Epithelial cell of esophagus (primary cell): ENCODE measurements at regions not wholly inside any gene's neighbourhood (a gene's known extent, or its start where the extent isn't known, plus 50 kb on each side); places are given as distances from the start of the nearest gene placed in this dataset.

ENCODE experiments used
- DNase-seq: peaks from one replicate; pipeline ENCODE4 v3.0.0; 2010; ENCODE audit warnings: low read depth
- H3K4me3 ChIP-seq: 2 replicates; pipeline ENCODE4 v1.5.1; 2011; ENCODE audit warnings: mild to moderate bottlenecking, low read length, control low read depth
- TF ChIP-seq, protein P1 (sequence below): IDR thresholded peaks from 2 replicates; pipeline ENCODE4 v1.5.1; 2011; ENCODE audit warnings: low read depth, mild to moderate bottlenecking, low read length, control low read depth, inconsistent platforms; ENCODE audit not compliant: insufficient read depth; ENCODE audit errors: missing control alignments

DNA sequence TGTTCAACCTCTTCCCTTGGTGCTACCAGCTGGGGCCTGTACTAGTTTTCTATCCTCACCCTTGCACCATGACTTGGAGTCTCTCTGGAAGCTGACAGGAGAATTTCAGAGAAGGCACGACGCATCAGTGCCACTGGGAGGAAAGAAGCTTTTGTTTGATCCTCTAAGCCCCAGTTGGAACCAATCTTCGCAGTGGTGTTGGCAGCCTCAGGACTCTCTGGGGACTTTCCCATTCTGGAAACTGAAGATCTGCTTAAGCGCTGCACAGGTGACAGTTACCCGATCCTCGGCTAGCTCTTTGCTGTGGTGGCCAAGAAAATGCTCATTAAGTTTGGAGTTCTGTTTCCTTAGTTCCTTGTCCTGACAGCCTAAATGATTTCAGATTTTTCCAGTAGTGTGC is 222.3 kb downstream of the RHOU start:
- H3K4me3 ChIP-seq, result no peak overlapping the region
- DNase-seq, result no peak
- TF ChIP-seq, protein P1, sequence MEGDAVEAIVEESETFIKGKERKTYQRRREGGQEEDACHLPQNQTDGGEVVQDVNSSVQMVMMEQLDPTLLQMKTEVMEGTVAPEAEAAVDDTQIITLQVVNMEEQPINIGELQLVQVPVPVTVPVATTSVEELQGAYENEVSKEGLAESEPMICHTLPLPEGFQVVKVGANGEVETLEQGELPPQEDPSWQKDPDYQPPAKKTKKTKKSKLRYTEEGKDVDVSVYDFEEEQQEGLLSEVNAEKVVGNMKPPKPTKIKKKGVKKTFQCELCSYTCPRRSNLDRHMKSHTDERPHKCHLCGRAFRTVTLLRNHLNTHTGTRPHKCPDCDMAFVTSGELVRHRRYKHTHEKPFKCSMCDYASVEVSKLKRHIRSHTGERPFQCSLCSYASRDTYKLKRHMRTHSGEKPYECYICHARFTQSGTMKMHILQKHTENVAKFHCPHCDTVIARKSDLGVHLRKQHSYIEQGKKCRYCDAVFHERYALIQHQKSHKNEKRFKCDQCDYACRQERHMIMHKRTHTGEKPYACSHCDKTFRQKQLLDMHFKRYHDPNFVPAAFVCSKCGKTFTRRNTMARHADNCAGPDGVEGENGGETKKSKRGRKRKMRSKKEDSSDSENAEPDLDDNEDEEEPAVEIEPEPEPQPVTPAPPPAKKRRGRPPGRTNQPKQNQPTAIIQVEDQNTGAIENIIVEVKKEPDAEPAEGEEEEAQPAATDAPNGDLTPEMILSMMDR, result no peak

DNA sequence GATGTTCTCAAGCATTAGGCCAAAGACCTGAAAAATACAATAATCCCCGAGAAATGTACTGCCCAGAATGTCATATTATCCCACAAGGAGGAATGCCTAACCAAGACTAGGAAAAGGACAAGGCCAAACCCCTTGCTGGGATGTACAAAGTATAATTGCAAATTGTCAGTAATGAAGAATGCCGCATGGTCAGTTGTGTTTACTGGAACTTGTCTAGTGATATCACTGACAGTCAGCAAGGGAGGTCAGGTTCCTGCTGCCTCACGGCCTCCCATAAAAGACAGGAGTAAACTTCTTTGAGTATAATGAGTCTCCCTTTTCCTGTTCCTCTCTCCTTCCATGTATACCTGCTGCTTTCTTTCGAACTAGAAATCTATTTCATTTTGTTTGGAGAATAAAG is 222.8 kb downstream of the RHOU start:
- no peak overlapping the region for H3K4me3 ChIP-seq
- DNase-seq, result no peak
- TF ChIP-seq, protein P1, result no peak

DNA sequence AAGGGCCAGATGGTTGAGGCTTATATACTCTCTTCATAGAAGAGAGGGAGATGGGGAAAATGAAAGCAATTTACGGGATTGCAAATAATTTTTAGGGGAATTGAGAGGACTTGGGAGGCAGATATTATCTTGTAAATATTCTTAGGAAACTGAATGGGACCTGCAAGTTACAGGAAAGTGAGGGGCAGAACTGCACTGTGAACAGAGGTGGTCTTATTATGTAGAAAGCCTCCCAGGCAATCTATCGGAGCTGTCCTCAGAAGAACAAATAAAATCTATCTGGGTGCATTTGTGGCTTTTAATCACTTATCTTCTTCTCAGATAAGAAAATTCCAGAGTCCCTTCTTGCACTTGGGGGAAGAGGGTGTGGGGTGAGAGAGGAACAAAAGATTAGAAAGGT is 223.5 kb downstream of the RHOU start:
- no peak overlapping the region for H3K4me3 ChIP-seq
- no peak for DNase-seq
- TF ChIP-seq, protein P1, result no peak

DNA sequence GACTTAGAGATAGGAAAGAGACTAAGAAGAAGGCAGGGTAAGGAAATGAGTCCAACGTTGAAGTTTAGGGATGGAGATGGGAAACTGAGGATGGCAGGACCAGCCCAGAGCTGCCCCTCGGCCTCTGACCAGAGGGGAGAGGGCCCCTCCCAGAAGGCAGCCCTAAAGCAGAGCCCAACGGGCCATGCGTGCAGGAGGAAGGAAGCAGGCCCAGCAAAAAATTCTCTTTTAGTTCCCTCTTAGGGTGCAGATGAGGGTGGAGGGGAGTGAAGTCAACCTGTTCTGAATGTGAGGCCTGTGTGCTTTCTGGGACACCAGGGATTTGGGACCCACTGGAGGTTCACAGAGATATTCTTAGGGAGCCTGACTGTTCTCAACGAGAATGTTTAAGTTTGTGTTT is 225.4 kb downstream of the RHOU start:
- no peak for DNase-seq
- H3K4me3 ChIP-seq, result no peak overlapping the region
- TF ChIP-seq, protein P1, result no peak

DNA sequence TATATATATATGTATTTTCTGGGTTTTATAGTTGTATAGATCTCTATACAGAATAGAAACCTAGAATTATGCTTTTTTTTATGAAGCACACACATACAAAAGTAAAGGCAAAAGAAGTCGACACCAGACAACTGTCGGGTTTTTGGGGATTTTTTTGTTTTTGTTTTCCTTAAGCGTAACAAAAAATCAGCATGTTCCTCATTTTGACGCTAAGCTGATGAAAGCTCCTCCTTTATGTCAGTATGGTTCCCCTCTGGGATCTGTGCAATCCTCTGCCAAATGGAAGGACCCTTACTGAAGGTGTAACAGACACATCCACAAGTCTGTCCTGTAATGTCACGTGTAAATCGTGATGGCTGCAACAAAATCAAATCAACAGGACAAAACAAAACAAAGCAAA is 226.2 kb downstream of the RHOU start:
- TF ChIP-seq, protein P1, result no peak
- DNase-seq, result no peak
- H3K4me3 ChIP-seq, result no peak overlapping the region

DNA sequence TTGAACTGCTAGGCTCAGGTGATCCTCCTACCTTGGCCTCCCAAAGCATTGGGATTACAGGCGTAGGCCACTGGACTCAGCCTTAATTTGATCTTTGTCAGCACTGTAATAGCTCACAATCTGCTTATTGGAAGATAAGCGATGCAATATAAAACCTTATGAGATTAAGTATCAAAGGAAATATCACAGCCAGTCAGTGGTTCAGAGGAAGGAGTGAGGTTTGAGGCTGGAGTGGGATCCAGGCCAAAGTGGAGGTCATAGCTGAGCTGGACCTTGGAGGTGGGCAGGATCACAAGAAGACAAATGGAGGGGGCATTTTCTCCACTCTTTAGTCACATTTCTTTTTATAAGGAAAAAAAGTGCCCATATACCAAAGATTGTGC is 228.5 kb downstream of the RHOU start:
- no peak for DNase-seq
- no peak overlapping the region for H3K4me3 ChIP-seq
- TF ChIP-seq, protein P1, result no peak

DNA sequence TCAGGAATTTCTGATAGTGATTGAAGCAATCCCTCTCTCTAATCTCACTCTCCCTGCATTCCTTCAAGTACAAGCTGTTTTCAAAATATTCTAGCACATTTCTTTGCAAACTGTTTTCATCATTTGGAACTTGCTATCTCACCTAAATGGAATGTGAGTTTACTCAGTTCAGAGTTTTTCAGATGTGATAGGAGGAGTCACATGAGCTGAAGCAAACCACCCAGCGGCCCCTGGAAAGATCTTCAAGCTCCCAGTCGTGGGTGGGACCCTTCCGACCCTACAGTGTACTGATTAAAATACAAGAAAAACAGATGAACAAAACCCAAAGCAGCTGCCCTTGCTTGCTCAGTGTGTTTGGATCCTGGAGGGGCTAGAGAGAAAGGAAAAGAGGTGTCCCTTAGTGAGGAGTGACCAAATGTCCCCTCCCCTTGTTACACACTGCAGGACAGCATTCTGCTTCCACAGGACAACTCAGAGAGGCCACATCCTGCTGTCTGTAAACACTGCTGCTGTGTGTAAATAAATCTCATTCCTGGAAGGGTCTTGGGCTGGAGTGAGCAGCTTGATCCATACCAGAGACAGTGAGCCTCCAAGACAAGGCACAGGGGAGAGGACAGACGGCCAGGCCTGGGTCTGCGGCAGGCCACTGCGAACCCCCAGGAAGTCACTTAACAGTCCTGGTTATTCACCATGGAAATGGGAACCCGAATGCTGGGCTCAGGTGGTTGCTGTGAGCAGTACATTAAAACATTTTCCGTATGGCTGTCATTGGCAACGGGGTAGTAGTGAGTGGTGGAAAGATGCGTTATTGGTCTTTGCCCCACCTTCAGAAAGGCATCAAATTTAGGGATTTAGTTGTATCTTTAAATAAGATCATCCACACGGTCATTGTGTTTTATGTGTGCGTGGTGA is 229.2 kb downstream of the RHOU start:
- no peak overlapping the region for H3K4me3 ChIP-seq
- DNase-seq, result peak; percentile 2

More for the DNA sequence above, 229.2 kb downstream of the RHOU start:
- TF ChIP-seq, protein P1, result no peak
